22Rv1 (cell line): ENCODE measurements at regions not wholly inside any gene's neighbourhood (a gene's known extent, or its start where the extent isn't known, plus 50 kb on each side); places are given as distances from the start of the nearest gene placed in this dataset.

ENCODE experiments used
- ZFX ChIP-seq: fragments of 450-650 bp; IDR thresholded peaks from 2 replicates; pipeline ENCODE4 v1.6.1; 2017; ENCODE audit warnings: antibody characterized with exemption, borderline replicate concordance
- TF ChIP-seq, protein P1 (sequence below): fragments of 450-650 bp; IDR thresholded peaks from 2 replicates; pipeline ENCODE4 v1.5.1; 2017; ENCODE audit warnings: mild to moderate bottlenecking

DNA sequence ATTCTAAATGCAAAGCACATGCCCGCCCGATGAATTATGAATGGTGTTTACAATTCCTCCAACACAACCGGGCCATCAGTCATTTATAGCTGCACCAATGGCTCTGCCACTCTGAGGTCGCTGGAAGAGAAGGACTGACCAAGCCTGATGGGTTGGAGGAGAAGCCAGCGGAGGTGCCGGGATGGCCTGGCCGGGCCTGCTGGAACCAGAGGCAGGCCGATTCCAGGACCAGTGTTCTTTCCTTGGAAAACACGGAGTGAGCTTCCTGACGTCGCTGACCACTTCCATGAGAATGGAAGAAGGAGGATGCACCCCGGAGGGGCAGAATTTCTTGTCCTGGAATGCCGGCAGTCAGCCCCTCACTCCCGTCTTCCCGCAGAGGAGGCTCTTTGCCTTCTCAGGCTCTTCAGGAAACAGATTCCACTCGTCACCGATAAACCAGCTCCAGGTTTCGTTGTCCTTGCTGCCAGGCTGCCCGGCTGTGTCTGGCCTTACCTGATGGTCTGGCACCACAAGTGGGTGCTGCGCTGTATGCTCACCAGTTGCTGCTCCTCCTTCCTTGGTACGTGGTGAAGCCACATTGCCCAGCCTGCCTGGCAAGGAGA, 358.5 kb upstream of the SFSWAP start:
- TF ChIP-seq, protein P1, sequence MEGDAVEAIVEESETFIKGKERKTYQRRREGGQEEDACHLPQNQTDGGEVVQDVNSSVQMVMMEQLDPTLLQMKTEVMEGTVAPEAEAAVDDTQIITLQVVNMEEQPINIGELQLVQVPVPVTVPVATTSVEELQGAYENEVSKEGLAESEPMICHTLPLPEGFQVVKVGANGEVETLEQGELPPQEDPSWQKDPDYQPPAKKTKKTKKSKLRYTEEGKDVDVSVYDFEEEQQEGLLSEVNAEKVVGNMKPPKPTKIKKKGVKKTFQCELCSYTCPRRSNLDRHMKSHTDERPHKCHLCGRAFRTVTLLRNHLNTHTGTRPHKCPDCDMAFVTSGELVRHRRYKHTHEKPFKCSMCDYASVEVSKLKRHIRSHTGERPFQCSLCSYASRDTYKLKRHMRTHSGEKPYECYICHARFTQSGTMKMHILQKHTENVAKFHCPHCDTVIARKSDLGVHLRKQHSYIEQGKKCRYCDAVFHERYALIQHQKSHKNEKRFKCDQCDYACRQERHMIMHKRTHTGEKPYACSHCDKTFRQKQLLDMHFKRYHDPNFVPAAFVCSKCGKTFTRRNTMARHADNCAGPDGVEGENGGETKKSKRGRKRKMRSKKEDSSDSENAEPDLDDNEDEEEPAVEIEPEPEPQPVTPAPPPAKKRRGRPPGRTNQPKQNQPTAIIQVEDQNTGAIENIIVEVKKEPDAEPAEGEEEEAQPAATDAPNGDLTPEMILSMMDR, result no peak
- TF ChIP-seq ZFX, result no peak
